Stimulated activated CD8-positive, alpha-beta memory T cell treated with anti-CD3 and anti-CD28 coated beads, Interleukin-15, amount 100 ng/mL, for 1 hour (primary cell): ENCODE measurements at regions not wholly inside any gene's neighbourhood (a gene's known extent, or its start where the extent isn't known, plus 50 kb on each side); places are given as distances from the start of the nearest gene placed in this dataset.

Experiments used
- DNase-seq: peaks from one replicate; pipeline ENCODE4 v3.0.0-alpha.2; 2020; ENCODE audit warnings: low read depth

GRCh38 chr4:111800551-111800950 is 344.7 kb upstream of the FAM241A start:
- no peak for DNase-seq

- DNase-seq = no peak
These were observed 343.1 kb upstream of the FAM241A start for GRCh38 chr4:111802191-111802590.

- no peak for DNase-seq
These were observed 338.9 kb upstream of the FAM241A start for GRCh38 chr4:111806331-111806730.

GRCh38 chr4:111807576-111807975 is 337.7 kb upstream of the FAM241A start:
- DNase-seq = no peak

GRCh38 chr4:111808174-111808573 is 337.1 kb upstream of the FAM241A start:
- DNase-seq = no peak

- no peak for DNase-seq
These were observed 333.6 kb upstream of the FAM241A start for GRCh38 chr4:111811661-111812060.

- DNase-seq = no peak
These were observed 333.1 kb upstream of the FAM241A start for GRCh38 chr4:111812114-111812513.

GRCh38 chr4:111812760-111813159 is 332.5 kb upstream of the FAM241A start:
- DNase-seq = no peak

GRCh38 chr4:111813555-111814140 is 331.6 kb upstream of the FAM241A start:
- no peak for DNase-seq

GRCh38 chr4:111814961-111815360 is 330.3 kb upstream of the FAM241A start:
- no peak for DNase-seq

GRCh38 chr4:111821342-111821741 is 323.9 kb upstream of the FAM241A start:
- no peak for DNase-seq

GRCh38 chr4:111836601-111837000 is 308.7 kb upstream of the FAM241A start:
- DNase-seq = no peak

GRCh38 chr4:111837761-111838160 is 307.5 kb upstream of the FAM241A start:
- no peak for DNase-seq

- DNase-seq = no peak
These were observed 306.8 kb upstream of the FAM241A start for GRCh38 chr4:111838406-111838930.

GRCh38 chr4:111839141-111839540 is 306.1 kb upstream of the FAM241A start:
- no peak for DNase-seq

GRCh38 chr4:111842336-111842735 is 302.9 kb upstream of the FAM241A start:
- DNase-seq = no peak

GRCh38 chr4:111847296-111848008 is 297.8 kb upstream of the FAM241A start:
- no peak for DNase-seq

GRCh38 chr4:111849746-111850284 is 295.4 kb upstream of the FAM241A start:
- no peak for DNase-seq

GRCh38 chr4:111854494-111855087 is 290.7 kb upstream of the FAM241A start:
- no peak for DNase-seq

GRCh38 chr4:111855308-111855707 is 289.9 kb upstream of the FAM241A start:
- no peak for DNase-seq

GRCh38 chr4:111864066-111864465 is 281.2 kb upstream of the FAM241A start:
- DNase-seq = no peak

GRCh38 chr4:111869339-111869738 is 275.9 kb upstream of the FAM241A start:
- no peak for DNase-seq

- DNase-seq = no peak
These were observed 273.5 kb upstream of the FAM241A start for GRCh38 chr4:111871802-111872201.
